ENCODE measurements at regions not wholly inside any gene's neighbourhood (a gene's known extent, or its start where the extent isn't known, plus 50 kb on each side); places are given as distances from the start of the nearest gene placed in this dataset.

GRCh38 chr1:82472489-82473131 is 671.9 kb downstream of the ADGRL2 start:
- Histone ChIP-seq H3K27ac (ENCODE audit: low read depth, low read length) (no peak overlapping the region), H3K27me3 (ENCODE audit: control insufficient read depth in 2 of 2, insufficient read depth in 2 of 2, low read length in 2 of 2) (no peaks in the 10 kb centered on the region), H3K4me1 (ENCODE audit: control insufficient read depth in 2 of 2, insufficient read depth in 2 of 2, low read length in 2 of 2) (no peaks in the 10 kb centered on the region), H3K36me3 (ENCODE audit: control insufficient read depth in 2 of 3, insufficient read depth in 3 of 3, low read length in 3 of 3) (no peaks in the 10 kb centered on the region), H3K9me3 (ENCODE audit: control insufficient read depth in 2 of 3, low read length in 3 of 3) (no peaks in the 10 kb centered on the region), H3K4me3 (ENCODE audit: low read length) (no peak overlapping the region)
- no peaks in the 10 kb centered on the region for H3K27me3 Mint-ChIP-seq
- no peaks in the 10 kb centered on the region for H3K36me3 Mint-ChIP-seq
- H3K4me3 Mint-ChIP-seq: no peak overlapping the region
- ChIA-PET CTCF (no interaction called here), POLR2A (no interaction called here)
- H3K27ac Mint-ChIP-seq: no peak overlapping the region
- peaks cover 0 to 9% (median 2%) of the 10 kb centered on the region in 11 donors for H3K9me3 Mint-ChIP-seq
- ATAC-seq: no peak
- no peaks in the 10 kb centered on the region for H3K4me1 Mint-ChIP-seq
- intact Hi-C loops (cut with micrococcal nuclease): no loop called here
- no peak for DNase-seq

- no peaks in the 10 kb centered on the region for H3K9me3 Mint-ChIP-seq
- DNase-seq: no peak
- Histone ChIP-seq H3K36me3 (ENCODE audit: control insufficient read depth in 2 of 3, insufficient read depth in 3 of 3, low read length in 3 of 3) (no peaks in the 10 kb centered on the region), H3K9me3 (ENCODE audit: control insufficient read depth in 2 of 3, low read length in 3 of 3) (no peaks in the 10 kb centered on the region), H3K4me1 (ENCODE audit: control insufficient read depth in 2 of 2, insufficient read depth in 2 of 2, low read length in 2 of 2) (no peaks in the 10 kb centered on the region), H3K4me3 (ENCODE audit: low read length) (no peak overlapping the region), H3K27me3 (ENCODE audit: control insufficient read depth in 2 of 2, insufficient read depth in 2 of 2, low read length in 2 of 2) (no peaks in the 10 kb centered on the region), H3K27ac (ENCODE audit: low read depth, low read length) (no peak overlapping the region)
- intact Hi-C loops (cut with micrococcal nuclease): no loop called here
- no peak overlapping the region for H3K4me3 Mint-ChIP-seq
- ATAC-seq: no peak
- H3K27ac Mint-ChIP-seq: no peak overlapping the region
- no peaks in the 10 kb centered on the region for H3K36me3 Mint-ChIP-seq
- no peaks in the 10 kb centered on the region for H3K27me3 Mint-ChIP-seq
- ChIA-PET POLR2A (no interaction called here), CTCF (no interaction called here)
- H3K4me1 Mint-ChIP-seq: no peaks in the 10 kb centered on the region
Measured at GRCh38 chr1:82466891-82467290, 666.2 kb downstream of the ADGRL2 start.

- Histone ChIP-seq H3K27me3 (ENCODE audit: control insufficient read depth in 2 of 2, insufficient read depth in 2 of 2, low read length in 2 of 2) (no peaks in the 10 kb centered on the region), H3K36me3 (ENCODE audit: control insufficient read depth in 2 of 3, insufficient read depth in 3 of 3, low read length in 3 of 3) (no peaks in the 10 kb centered on the region), H3K9me3 (ENCODE audit: control insufficient read depth in 2 of 3, low read length in 3 of 3) (no peaks in the 10 kb centered on the region), H3K4me1 (ENCODE audit: control insufficient read depth in 2 of 2, insufficient read depth in 2 of 2, low read length in 2 of 2) (no peaks in the 10 kb centered on the region), H3K27ac (ENCODE audit: low read depth, low read length) (no peak overlapping the region), H3K4me3 (ENCODE audit: low read length) (no peak overlapping the region)
- Mint-ChIP-seq H3K27ac (no peak overlapping the region), H3K4me1 (no peaks in the 10 kb centered on the region), H3K9me3 (no peaks in the 10 kb centered on the region), H3K4me3 (no peak overlapping the region), H3K36me3 (no peaks in the 10 kb centered on the region), H3K27me3 (no peaks in the 10 kb centered on the region)
- ChIA-PET CTCF (no interaction called here), POLR2A (no interaction called here)
- intact Hi-C loops (cut with micrococcal nuclease): no loop called here
- ATAC-seq (no peak), DNase-seq (no peak)
Measured at GRCh38 chr1:82466416-82466815, 665.7 kb downstream of the ADGRL2 start.

GRCh38 chr1:82465024-82465423 is 664.3 kb downstream of the ADGRL2 start:
- Histone ChIP-seq H3K4me3 (ENCODE audit: low read length) (no peak overlapping the region), H3K36me3 (ENCODE audit: control insufficient read depth in 2 of 3, insufficient read depth in 3 of 3, low read length in 3 of 3) (no peaks in the 10 kb centered on the region), H3K27me3 (ENCODE audit: control insufficient read depth in 2 of 2, insufficient read depth in 2 of 2, low read length in 2 of 2) (no peaks in the 10 kb centered on the region), H3K4me1 (ENCODE audit: control insufficient read depth in 2 of 2, insufficient read depth in 2 of 2, low read length in 2 of 2) (no peaks in the 10 kb centered on the region), H3K27ac (ENCODE audit: low read depth, low read length) (no peak overlapping the region), H3K9me3 (ENCODE audit: control insufficient read depth in 2 of 3, low read length in 3 of 3) (no peaks in the 10 kb centered on the region)
- no peak overlapping the region for H3K4me3 Mint-ChIP-seq
- POLR2A ChIA-PET: no interaction called here
- H3K4me1 Mint-ChIP-seq: no peaks in the 10 kb centered on the region
- ATAC-seq (no peak), DNase-seq (no peak)
- no peak overlapping the region for H3K27ac Mint-ChIP-seq
- CTCF ChIA-PET: no interaction called here
- intact Hi-C loops (cut with micrococcal nuclease): no loop called here
- no peaks in the 10 kb centered on the region for H3K36me3 Mint-ChIP-seq
- H3K9me3 Mint-ChIP-seq: no peaks in the 10 kb centered on the region
- no peaks in the 10 kb centered on the region for H3K27me3 Mint-ChIP-seq

GRCh38 chr1:82464362-82465001 is 663.7 kb downstream of the ADGRL2 start:
- no peak overlapping the region for H3K27ac ChIP-seq (ENCODE audit: low read depth, low read length)
- POLR2A ChIA-PET: no interaction called here
- H3K27ac Mint-ChIP-seq: no peak overlapping the region
- no peaks in the 10 kb centered on the region for H3K36me3 Mint-ChIP-seq
- no peaks in the 10 kb centered on the region for H3K36me3 ChIP-seq (ENCODE audit: control insufficient read depth in 2 of 3, insufficient read depth in 3 of 3, low read length in 3 of 3)
- H3K27me3 ChIP-seq (ENCODE audit: control insufficient read depth in 2 of 2, insufficient read depth in 2 of 2, low read length in 2 of 2): no peaks in the 10 kb centered on the region
- intact Hi-C loops (cut with micrococcal nuclease): no loop called here
- H3K4me1 ChIP-seq (ENCODE audit: control insufficient read depth in 2 of 2, insufficient read depth in 2 of 2, low read length in 2 of 2): no peaks in the 10 kb centered on the region
- no peak overlapping the region for H3K4me3 Mint-ChIP-seq
- H3K4me1 Mint-ChIP-seq: no peaks in the 10 kb centered on the region
- H3K27me3 Mint-ChIP-seq: no peaks in the 10 kb centered on the region
- DNase-seq: no peak
- no peaks in the 10 kb centered on the region for H3K9me3 ChIP-seq (ENCODE audit: control insufficient read depth in 2 of 3, low read length in 3 of 3)
- ATAC-seq: no peak
- no peak overlapping the region for H3K4me3 ChIP-seq (ENCODE audit: low read length)
- CTCF ChIA-PET: no interaction called here
- H3K9me3 Mint-ChIP-seq: no peaks in the 10 kb centered on the region

GRCh38 chr1:82463951-82464350 is 663.2 kb downstream of the ADGRL2 start:
- ATAC-seq (no peak), DNase-seq (no peak)
- Mint-ChIP-seq H3K9me3 (no peaks in the 10 kb centered on the region), H3K36me3 (no peaks in the 10 kb centered on the region), H3K27ac (no peak overlapping the region), H3K4me3 (no peak overlapping the region), H3K4me1 (no peaks in the 10 kb centered on the region), H3K27me3 (no peaks in the 10 kb centered on the region)
- H3K27ac ChIP-seq (ENCODE audit: low read depth, low read length): no peak overlapping the region
- H3K36me3 ChIP-seq (ENCODE audit: control insufficient read depth in 2 of 3, insufficient read depth in 3 of 3, low read length in 3 of 3): no peaks in the 10 kb centered on the region
- POLR2A ChIA-PET: no interaction called here
- H3K4me1 ChIP-seq (ENCODE audit: control insufficient read depth in 2 of 2, insufficient read depth in 2 of 2, low read length in 2 of 2): no peaks in the 10 kb centered on the region
- CTCF ChIA-PET: no interaction called here
- H3K27me3 ChIP-seq (ENCODE audit: control insufficient read depth in 2 of 2, insufficient read depth in 2 of 2, low read length in 2 of 2): no peaks in the 10 kb centered on the region
- H3K4me3 ChIP-seq (ENCODE audit: low read length): no peak overlapping the region
- H3K9me3 ChIP-seq (ENCODE audit: control insufficient read depth in 2 of 3, low read length in 3 of 3): no peaks in the 10 kb centered on the region
- intact Hi-C loops (cut with micrococcal nuclease): no loop called here

GRCh38 chr1:82462366-82462765 is 661.6 kb downstream of the ADGRL2 start:
- intact Hi-C loops (cut with micrococcal nuclease): no loop called here
- Histone ChIP-seq H3K4me3 (ENCODE audit: low read length) (no peak overlapping the region), H3K27ac (ENCODE audit: low read depth, low read length) (no peak overlapping the region), H3K27me3 (ENCODE audit: control insufficient read depth in 2 of 2, insufficient read depth in 2 of 2, low read length in 2 of 2) (no peaks in the 10 kb centered on the region), H3K36me3 (ENCODE audit: control insufficient read depth in 2 of 3, insufficient read depth in 3 of 3, low read length in 3 of 3) (no peaks in the 10 kb centered on the region), H3K9me3 (ENCODE audit: control insufficient read depth in 2 of 3, low read length in 3 of 3) (no peaks in the 10 kb centered on the region), H3K4me1 (ENCODE audit: control insufficient read depth in 2 of 2, insufficient read depth in 2 of 2, low read length in 2 of 2) (no peaks in the 10 kb centered on the region)
- no peaks in the 10 kb centered on the region for H3K36me3 Mint-ChIP-seq
- H3K27ac Mint-ChIP-seq: no peak overlapping the region
- ATAC-seq: no peak
- no peaks in the 10 kb centered on the region for H3K4me1 Mint-ChIP-seq
- no peak overlapping the region for H3K4me3 Mint-ChIP-seq
- POLR2A ChIA-PET: no interaction called here
- H3K9me3 Mint-ChIP-seq: no peaks in the 10 kb centered on the region
- no peak for DNase-seq
- CTCF ChIA-PET: no interaction called here
- H3K27me3 Mint-ChIP-seq: peaks cover 0 to 6% (median 0%) of the 10 kb centered on the region in 5 donors
